K562 (cell line): ENCODE measurements at regions not wholly inside any gene's neighbourhood (a gene's known extent, or its start where the extent isn't known, plus 50 kb on each side); places are given as distances from the start of the nearest gene placed in this dataset.
"Not testable (repeated sequence)": the region's sequence is repeated elsewhere in the genome, so short reads cannot be mapped to it uniquely, and the experiment has no call there.

Experiments
- ATAC-seq: fragments of 200-7000 bp; cut with Tn5 transposase; 3 replicates; pipeline ENCODE4 v1.9.1; 2020; ENCODE audit warnings: moderate library complexity
- BruUV-seq: library from RNA; stranded (reverse); fragments of 400-500 nt; replicated peaks from 2 replicates; lab custom pipeline; 2021; lab: Mats Ljungman, UMichigan
- CTCF ChIA-PET: fragments of 300-600 bp; formaldehyde crosslinking; extraction: SDS; loops from one replicate; lab custom pipeline; 2021; ENCODE audit warnings: low intra/inter-chr PET ratio; lab: Yijun Ruan, JAX
- POLR2A ChIA-PET: fragments of 300-600, 350-650 bp; sonication (Branson Sonifier 250); formaldehyde crosslinking; extraction: SDS; loops from one replicate; lab custom pipeline; 2021; ENCODE audit warnings: antibody characterized with exemption, inconsistent platforms; lab: Yijun Ruan, JAX
- DNase-seq, 4 experiments: peaks; one replicate each; pipeline versions ENCODE4 v3.0.0 to v3.0.0-alpha.2; 2011 to 2018; ENCODE audit warnings: low spot score in 3 of 4, mixed read lengths in 3 of 4; ENCODE audit errors: extremely low read depth in 1 of 4
- FAIRE-seq: peaks from 2 replicates; lab custom pipeline; 2011; peaks lifted over from hg19 to GRCh38; lab: Jason Lieb, UNC
- H2AFZ ChIP-seq: 2 replicates; pipeline ENCODE4 v1.6.0; 2011; ENCODE audit warnings: low read depth, low read length, control low read depth, inconsistent platforms
- H3K27ac ChIP-seq: fragments of 200-600 bp; 3 replicates; pipeline ENCODE4 v1.8.0; 2011; ENCODE audit warnings: low read depth, mild to moderate bottlenecking, control low read depth, inconsistent platforms, low read length, moderate library complexity, mixed read lengths; ENCODE audit errors: extremely low read depth
- H3K27me3 ChIP-seq, 2 experiments: fragments of 300-600 bp in 1 of 2; 2 replicates in 1 of 2; 3 replicates in 1 of 2; pipeline versions ENCODE4 v1.6.0 to v1.8.0; 2011; ENCODE audit warnings: inconsistent platforms in 2 of 2, low read length in 2 of 2, mild to moderate bottlenecking in 1 of 2, mixed read lengths in 1 of 2, moderate library complexity in 1 of 2; ENCODE audit not compliant: control insufficient read depth in 2 of 2, insufficient read depth in 2 of 2
- H3K36me3 ChIP-seq: fragments of 300-600 bp; 3 replicates; pipeline ENCODE4 v1.8.0; 2011; ENCODE audit warnings: mild to moderate bottlenecking, low read length, inconsistent platforms; ENCODE audit not compliant: control insufficient read depth, insufficient read depth
- H3K4me1 ChIP-seq, 2 experiments: fragments of 200-600 bp in 1 of 2; replicated peaks in 1 of 2; 2 replicates in 1 of 2; 3 replicates in 1 of 2; pipeline versions ENCODE4 v1.5.1 to v1.8.0; 2011; ENCODE audit warnings: inconsistent platforms in 2 of 2, low read length in 2 of 2, mild to moderate bottlenecking in 1 of 2, mixed read lengths in 1 of 2, moderate library complexity in 1 of 2; ENCODE audit not compliant: control insufficient read depth in 2 of 2, insufficient read depth in 2 of 2
- H3K4me2 ChIP-seq: 2 replicates; pipeline ENCODE4 v1.6.1; 2011; ENCODE audit warnings: low read length, control low read depth, inconsistent platforms, mixed read lengths; ENCODE audit not compliant: insufficient read depth
- H3K4me3 ChIP-seq: fragments of 200-600 bp; sonication (generic), shearing (Covaris generic); 2 replicates; pipeline ENCODE4 v1.5.1; 2016; ENCODE audit warnings: control low read depth, inconsistent platforms
- H3K79me2 ChIP-seq: fragments of 200-600 bp; 3 replicates; pipeline ENCODE4 v1.8.0; 2011; ENCODE audit warnings: low read length, inconsistent platforms; ENCODE audit not compliant: control insufficient read depth, insufficient read depth
- H3K9ac ChIP-seq, 2 experiments: 2 replicates each; pipeline versions ENCODE4 v1.6.0 to v1.6.1; 2011; ENCODE audit warnings: low read depth in 2 of 2, low read length in 2 of 2, control low read depth in 1 of 2, inconsistent platforms in 1 of 2, mild to moderate bottlenecking in 1 of 2, mixed read lengths in 1 of 2; ENCODE audit not compliant: insufficient read depth in 1 of 2
- H3K9me1 ChIP-seq: one replicate; pipeline ENCODE4 v1.6.0; 2011; ENCODE audit warnings: inconsistent platforms, mild to moderate bottlenecking, low read length, moderate library complexity; ENCODE audit not compliant: control insufficient read depth, insufficient read depth
- H3K9me3 ChIP-seq: replicated peaks from 2 replicates; pipeline ENCODE4 v1.5.1; 2011; ENCODE audit warnings: low read depth, low read length, inconsistent platforms; ENCODE audit not compliant: control insufficient read depth, insufficient read depth
- H4K20me1 ChIP-seq: replicated peaks from 2 replicates; pipeline ENCODE4 v1.6.1; 2011; ENCODE audit warnings: low read length, inconsistent platforms, mixed read lengths; ENCODE audit not compliant: control insufficient read depth, insufficient read depth
- WGBS: fragments of 100-300 bp; shearing (Covaris generic); methylation state at CpG from one replicate; pipeline ENCODE4 v1.1.6; 2016; ENCODE audit warnings: low coverage, mixed read lengths; ENCODE audit not compliant: insufficient coverage; ENCODE audit errors: missing lambda C conversion rate; 5-methylcytosine and 5-hydroxymethylcytosine counted together
- in situ Hi-C: fragments of 300-500 bp; cut with MboI; formaldehyde crosslinking; loops from 4 replicates; pipeline ENCODE4 v1.15.0; 2018; ENCODE audit warnings: inconsistent platforms, mixed read lengths
- intact Hi-C: fragments of 100-400 bp; cut with micrococcal nuclease; formaldehyde crosslinking; loops from 2 replicates; pipeline ENCODE4 v1.14.2; 2022
- TF ChIP-seq, protein P1 (sequence below): sonication (generic); formaldehyde crosslinking; IDR thresholded peaks from 2 replicates; pipeline ENCODE4 v1.8.0; 2022; ENCODE audit warnings: missing genetic modification reagents, mild to moderate bottlenecking, borderline replicate concordance
- TF ChIP-seq, protein P2 (sequence below), 2 experiments: fragments of 450-650 bp in 1 of 2; sonication (generic) in 1 of 2; formaldehyde crosslinking in 1 of 2; IDR thresholded peaks in 1 of 2; conservative IDR thresholded peaks in 1 of 2; 2 replicates each; pipeline versions ENCODE4 v1.6.1 to v1.8.1; 2016 to 2023; ENCODE audit warnings: mild to moderate bottlenecking in 2 of 2, moderate library complexity in 2 of 2, inconsistent platforms in 1 of 2, missing genetic modification reagents in 1 of 2

DNA sequence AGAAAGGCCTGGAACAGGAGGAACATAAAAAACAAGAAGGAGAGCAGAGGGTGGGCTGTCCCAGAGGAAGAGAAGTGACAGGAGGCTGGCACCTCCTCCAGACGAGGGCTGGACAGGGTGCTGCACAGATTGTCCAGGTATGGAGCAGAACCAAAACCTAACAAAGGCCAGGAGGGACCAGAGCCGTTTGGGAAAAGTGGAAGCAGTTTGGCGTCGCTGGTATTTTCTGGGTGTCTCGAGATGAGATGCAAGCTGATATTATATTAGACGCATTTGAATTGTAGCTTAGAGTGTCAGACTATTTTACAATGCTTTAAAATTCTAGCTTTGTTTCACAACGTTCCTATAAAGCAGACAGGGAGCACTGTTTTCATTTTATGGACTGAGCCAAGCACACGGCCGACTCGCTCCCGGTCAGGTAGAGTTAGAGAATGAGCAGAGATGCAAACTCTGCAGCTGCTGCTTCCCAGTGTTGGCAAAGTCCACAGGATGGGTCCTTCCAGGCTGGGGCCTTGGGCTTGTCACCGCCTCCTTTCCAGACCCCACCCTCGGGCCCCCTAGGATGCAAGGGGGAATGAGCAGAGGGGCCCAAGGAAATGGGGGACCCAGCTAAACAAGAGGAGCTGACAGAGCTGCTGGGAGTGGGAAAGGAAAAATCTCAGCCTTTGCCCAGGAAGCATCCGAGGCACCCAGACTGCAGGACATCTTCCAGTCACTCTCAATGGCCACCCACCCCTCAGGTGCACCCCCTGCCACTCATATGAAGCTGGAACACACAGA is 60.8 kb upstream of the TMPRSS2 start:
- Histone ChIP-seq H3K4me1 (no peaks in the 10 kb centered on the region), H3K79me2 (no peaks in the 10 kb centered on the region), H3K9me3 (no peaks in the 10 kb centered on the region), H2AFZ (no peak overlapping the region), H3K27me3 (peaks cover 3 to 23% of the 10 kb centered on the region in 2 experiments), H4K20me1 (no peaks in the 10 kb centered on the region), H3K27ac (no peak overlapping the region), H3K36me3 (no peaks in the 10 kb centered on the region), H3K9ac (no peak overlapping the region), H3K4me3 (no peak overlapping the region), H3K4me2 (no peak overlapping the region), H3K9me1 (no peaks in the 10 kb centered on the region)
- ChIA-PET CTCF (no interaction called here), POLR2A (interaction anchor here (0.7 kb wide), 1 partner anchor 99 kb away, joined by 3 read pairs; no protein-coding TSS in a partner anchor)
- TF ChIP-seq, protein P1, sequence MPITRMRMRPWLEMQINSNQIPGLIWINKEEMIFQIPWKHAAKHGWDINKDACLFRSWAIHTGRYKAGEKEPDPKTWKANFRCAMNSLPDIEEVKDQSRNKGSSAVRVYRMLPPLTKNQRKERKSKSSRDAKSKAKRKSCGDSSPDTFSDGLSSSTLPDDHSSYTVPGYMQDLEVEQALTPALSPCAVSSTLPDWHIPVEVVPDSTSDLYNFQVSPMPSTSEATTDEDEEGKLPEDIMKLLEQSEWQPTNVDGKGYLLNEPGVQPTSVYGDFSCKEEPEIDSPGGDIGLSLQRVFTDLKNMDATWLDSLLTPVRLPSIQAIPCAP (CRISPR knock-in tag): no peak
- FAIRE-seq (no peak), ATAC-seq (no peak), DNase-seq (no peak)
- under 1% methylated on average over 14 of the region's 14 CpGs for WGBS
- intact Hi-C loops (no loop called here), in situ Hi-C loops (no loop called here)
- no TSS peak for BruUV-seq

DNA sequence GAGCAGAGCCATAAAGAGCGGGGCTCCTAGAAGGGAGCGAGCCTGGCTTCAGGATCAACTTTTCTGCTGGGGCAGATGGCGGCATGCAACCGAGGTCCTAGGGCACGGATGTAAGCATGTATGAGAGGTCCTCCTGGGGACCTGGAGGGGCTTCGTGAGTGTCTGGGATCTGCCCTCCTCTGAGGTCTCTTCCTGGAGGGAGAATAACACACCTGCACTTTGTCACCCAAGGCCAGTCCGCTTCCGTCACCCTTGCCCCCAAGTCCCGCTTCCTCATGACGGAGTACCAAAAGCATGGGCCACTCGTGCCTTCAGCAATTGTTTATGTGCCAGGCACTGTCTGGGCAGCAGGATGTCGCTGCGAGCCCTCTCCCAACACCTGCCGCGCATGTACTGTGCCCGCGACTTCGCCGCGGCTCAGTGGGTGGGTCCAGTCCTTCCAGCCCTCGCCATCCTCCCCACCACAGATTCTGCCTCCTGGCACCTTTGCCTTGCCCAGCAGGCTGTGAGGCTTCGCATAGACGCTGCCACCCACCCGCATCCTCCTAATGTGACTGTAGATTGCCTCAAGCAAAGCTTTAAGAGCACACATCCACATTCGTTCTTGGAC is 60.0 kb upstream of the TMPRSS2 start:
- no peaks in the 10 kb centered on the region for H3K9me1 ChIP-seq
- no peaks in the 10 kb centered on the region for H3K36me3 ChIP-seq
- no peaks in the 10 kb centered on the region for H3K79me2 ChIP-seq
- H3K9ac ChIP-seq: no peak overlapping the region
- intact Hi-C loops: no loop called here
- H3K27me3 ChIP-seq: peaks cover 3 to 30% of the 10 kb centered on the region in 2 experiments
- ATAC-seq (no peak), FAIRE-seq (no peak), DNase-seq (no peak)
- ChIA-PET CTCF (no interaction called here), POLR2A (interaction anchor here (0.7 to 1.5 kb wide), 2 partner anchors 12 to 98 kb away, joined by 3 to 6 read pairs; no protein-coding TSS in a partner anchor)
- H3K4me2 ChIP-seq: no peak overlapping the region
- no TSS peak for BruUV-seq
- no peaks in the 10 kb centered on the region for H3K9me3 ChIP-seq
- H3K4me3 ChIP-seq: no peak overlapping the region
- WGBS: 2% methylated on average over 25 of the region's 25 CpGs
- H4K20me1 ChIP-seq: no peaks in the 10 kb centered on the region
- TF ChIP-seq, protein P2, sequence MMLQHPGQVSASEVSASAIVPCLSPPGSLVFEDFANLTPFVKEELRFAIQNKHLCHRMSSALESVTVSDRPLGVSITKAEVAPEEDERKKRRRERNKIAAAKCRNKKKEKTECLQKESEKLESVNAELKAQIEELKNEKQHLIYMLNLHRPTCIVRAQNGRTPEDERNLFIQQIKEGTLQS (IDR thresholded peaks at IDR 0.05): no peak
- TF ChIP-seq, protein P2 (CRISPR knock-in tag; conservative IDR thresholded peaks at IDR 0.05): no peak
- no peaks in the 10 kb centered on the region for H3K4me1 ChIP-seq
- no peak overlapping the region for H3K27ac ChIP-seq
- no peak overlapping the region for H2AFZ ChIP-seq
- in situ Hi-C loops: no loop called here

DNA sequence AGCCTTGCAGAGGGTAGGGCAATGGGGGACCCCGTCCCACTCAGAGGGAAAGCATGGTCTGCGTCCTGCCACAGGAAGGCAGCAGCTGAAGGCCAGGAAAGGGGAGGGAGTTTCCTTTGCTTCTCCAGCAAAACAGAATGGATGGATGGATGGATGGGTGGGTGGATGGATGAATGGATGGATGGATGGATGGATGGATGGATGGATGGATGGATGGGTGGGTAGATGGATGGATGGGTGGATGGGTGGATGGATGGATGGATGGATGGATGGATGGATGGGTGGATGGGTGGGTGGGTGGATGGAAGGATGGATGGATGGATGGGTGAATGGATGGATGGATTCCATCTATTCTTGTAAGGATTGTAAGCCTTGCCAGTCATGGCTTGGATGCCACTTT is 59.3 kb upstream of the TMPRSS2 start:
- ATAC-seq, H3K4me3 ChIP-seq, H3K9me3 ChIP-seq, H3K9me1 ChIP-seq, intact Hi-C loops, CTCF ChIA-PET, H3K36me3 ChIP-seq, H3K4me2 ChIP-seq, DNase-seq, FAIRE-seq, H2AFZ ChIP-seq, H3K79me2 ChIP-seq, H3K9ac ChIP-seq, H4K20me1 ChIP-seq, in situ Hi-C loops, BruUV-seq, H3K27ac ChIP-seq, H3K4me1 ChIP-seq: not testable (repeated sequence)
- peaks cover 3 to 38% of the 10 kb centered on the region in 2 experiments for H3K27me3 ChIP-seq
- WGBS: 0% methylated on average over 2 of the region's 2 CpGs
- POLR2A ChIA-PET: interaction anchor here (1.5 kb wide), 1 partner anchor 13 kb away, joined by 6 read pairs; no protein-coding TSS in a partner anchor
